RWPE2 (cell line): ENCODE measurements at regions not wholly inside any gene's neighbourhood (a gene's known extent, or its start where the extent isn't known, plus 50 kb on each side); places are given as distances from the start of the nearest gene placed in this dataset.

Source experiments
- ATAC-seq: fragments of 200-7000 bp; cut with Tn5 transposase; 3 replicates; pipeline ENCODE4 v1.9.1; 2021; ENCODE audit warnings: low read depth
- DNase-seq: peaks from one replicate; pipeline ENCODE4 v3.0.0-alpha.2; 2020; ENCODE audit warnings: low spot score
- H3K27ac ChIP-seq: fragments of 450-650 bp; 2 replicates; pipeline ENCODE4 v1.5.1; 2017; ENCODE audit warnings: mild to moderate bottlenecking; ENCODE audit not compliant: poor library complexity, severe bottlenecking
- H3K27me3 ChIP-seq: fragments of 250-450 bp; sonication (Bioruptor Pico); 2 replicates; pipeline ENCODE4 v1.5.1; 2021; ENCODE audit warnings: mild to moderate bottlenecking, moderate library complexity; ENCODE audit not compliant: insufficient read depth, poor library complexity, severe bottlenecking
- H3K36me3 ChIP-seq: fragments of 250-450 bp; sonication (Bioruptor Pico); 2 replicates; pipeline ENCODE4 v1.5.1; 2020; ENCODE audit warnings: low read depth, mild to moderate bottlenecking, moderate library complexity
- H3K4me1 ChIP-seq: fragments of 250-450 bp; sonication (Bioruptor Pico); 2 replicates; pipeline ENCODE4 v1.5.1; 2021; ENCODE audit warnings: mild to moderate bottlenecking, moderate library complexity; ENCODE audit not compliant: insufficient read depth, poor library complexity, severe bottlenecking
- H3K4me3 ChIP-seq: fragments of 250-450 bp; sonication (Bioruptor Pico); 2 replicates; pipeline ENCODE4 v1.5.1; 2021; ENCODE audit warnings: mild to moderate bottlenecking, moderate library complexity; ENCODE audit not compliant: severe bottlenecking
- H3K9me3 ChIP-seq: fragments of 250-450 bp; sonication (Bioruptor Pico); 2 replicates; pipeline ENCODE4 v1.5.1; 2021; ENCODE audit warnings: mild to moderate bottlenecking, moderate library complexity; ENCODE audit not compliant: severe bottlenecking
- TF ChIP-seq, protein P1 (sequence below): fragments of 450-650 bp; IDR thresholded peaks from one replicate; pipeline ENCODE4 v1.5.1; 2017; ENCODE audit warnings: mild to moderate bottlenecking, moderate library complexity; ENCODE audit not compliant: poor library complexity, severe bottlenecking

DNA sequence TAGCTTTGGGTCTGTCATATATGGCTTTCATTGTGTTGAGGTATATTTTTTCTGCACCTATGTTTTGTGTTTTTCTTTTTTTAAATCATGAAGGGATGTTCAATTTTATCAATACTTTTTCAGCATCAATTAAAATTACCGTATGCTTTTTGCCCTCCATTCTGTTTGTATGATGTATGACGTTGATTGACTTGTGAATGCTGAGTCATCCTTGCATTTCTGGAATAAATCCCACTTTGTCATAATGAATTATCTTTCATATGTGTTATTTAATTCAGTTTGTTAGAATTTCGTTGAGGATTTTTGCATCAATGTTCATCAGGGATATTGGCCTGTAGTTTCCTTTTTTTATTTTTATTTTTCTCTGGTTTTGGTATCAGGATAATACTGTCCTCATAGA is 790.9 kb downstream of the TMEM182 start:
- DNase-seq = no peak
- Histone ChIP-seq H3K9me3 (no peaks in the 10 kb centered on the region), H3K4me1 (no peaks in the 10 kb centered on the region), H3K27me3 (no peaks in the 10 kb centered on the region), H3K4me3 (no peak overlapping the region), H3K36me3 (no peaks in the 10 kb centered on the region), H3K27ac (no peak overlapping the region)
- ATAC-seq = no peak
- TF ChIP-seq, protein P1, sequence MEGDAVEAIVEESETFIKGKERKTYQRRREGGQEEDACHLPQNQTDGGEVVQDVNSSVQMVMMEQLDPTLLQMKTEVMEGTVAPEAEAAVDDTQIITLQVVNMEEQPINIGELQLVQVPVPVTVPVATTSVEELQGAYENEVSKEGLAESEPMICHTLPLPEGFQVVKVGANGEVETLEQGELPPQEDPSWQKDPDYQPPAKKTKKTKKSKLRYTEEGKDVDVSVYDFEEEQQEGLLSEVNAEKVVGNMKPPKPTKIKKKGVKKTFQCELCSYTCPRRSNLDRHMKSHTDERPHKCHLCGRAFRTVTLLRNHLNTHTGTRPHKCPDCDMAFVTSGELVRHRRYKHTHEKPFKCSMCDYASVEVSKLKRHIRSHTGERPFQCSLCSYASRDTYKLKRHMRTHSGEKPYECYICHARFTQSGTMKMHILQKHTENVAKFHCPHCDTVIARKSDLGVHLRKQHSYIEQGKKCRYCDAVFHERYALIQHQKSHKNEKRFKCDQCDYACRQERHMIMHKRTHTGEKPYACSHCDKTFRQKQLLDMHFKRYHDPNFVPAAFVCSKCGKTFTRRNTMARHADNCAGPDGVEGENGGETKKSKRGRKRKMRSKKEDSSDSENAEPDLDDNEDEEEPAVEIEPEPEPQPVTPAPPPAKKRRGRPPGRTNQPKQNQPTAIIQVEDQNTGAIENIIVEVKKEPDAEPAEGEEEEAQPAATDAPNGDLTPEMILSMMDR = no peak

GRCh38 chr2:103594823-103595222 is 833.0 kb downstream of the TMEM182 start:
- no peak overlapping the region for H3K4me3 ChIP-seq
- no peak for DNase-seq

GRCh38 chr2:103605071-103605780 is 843.4 kb downstream of the TMEM182 start:
- H3K9me3 ChIP-seq = no peaks in the 10 kb centered on the region
- ATAC-seq (no peak), DNase-seq (no peak)
- no peaks in the 10 kb centered on the region for H3K27me3 ChIP-seq
- TF ChIP-seq, protein P1 = no peak
- no peak overlapping the region for H3K4me3 ChIP-seq
- no peaks in the 10 kb centered on the region for H3K4me1 ChIP-seq
- H3K36me3 ChIP-seq = no peaks in the 10 kb centered on the region
- no peak overlapping the region for H3K27ac ChIP-seq

More at GRCh38 chr2:103594823-103595222, 833.0 kb downstream of the TMEM182 start:
- no peaks in the 10 kb centered on the region for H3K4me1 ChIP-seq
- ATAC-seq = no peak
- H3K9me3 ChIP-seq = no peaks in the 10 kb centered on the region
- H3K27ac ChIP-seq = no peak overlapping the region
- H3K27me3 ChIP-seq = no peaks in the 10 kb centered on the region
- TF ChIP-seq, protein P1 = no peak
- H3K36me3 ChIP-seq = no peaks in the 10 kb centered on the region

- Histone ChIP-seq H3K9me3 (no peaks in the 10 kb centered on the region), H3K4me3 (no peak overlapping the region), H3K27ac (no peak overlapping the region), H3K4me1 (no peaks in the 10 kb centered on the region), H3K27me3 (peaks cover under 1% of the 10 kb centered on the region), H3K36me3 (no peaks in the 10 kb centered on the region)
- ATAC-seq (no peak), DNase-seq (no peak)
- TF ChIP-seq, protein P1 = no peak
Measured at GRCh38 chr2:103615611-103616105, 853.8 kb downstream of the TMEM182 start.

- no peaks in the 10 kb centered on the region for H3K4me1 ChIP-seq
- H3K4me3 ChIP-seq = no peak overlapping the region
- no peak overlapping the region for H3K27ac ChIP-seq
- H3K9me3 ChIP-seq = no peaks in the 10 kb centered on the region
- ATAC-seq (no peak), DNase-seq (no peak)
- H3K27me3 ChIP-seq = no peaks in the 10 kb centered on the region
- H3K36me3 ChIP-seq = no peaks in the 10 kb centered on the region
- TF ChIP-seq, protein P1 = no peak
Measured at GRCh38 chr2:103616891-103617290, 855.1 kb downstream of the TMEM182 start.
